Activated naive CD4-positive, alpha-beta T cell treated with anti-CD3 and anti-CD28 coated beads, Interleukin-2, amount 10 ng/mL, durations not matched to agents 7 days and 5 days (primary cell): ENCODE measurements at regions not wholly inside any gene's neighbourhood (a gene's known extent, or its start where the extent isn't known, plus 50 kb on each side); places are given as distances from the start of the nearest gene placed in this dataset.
"Not testable (repeated sequence)": the region's sequence is repeated elsewhere in the genome, so short reads cannot be mapped to it uniquely, and the experiment has no call there.

Experiments used
- CTCF ChIA-PET: fragments of 350-600 bp; sonication (Branson Sonifier 250); formaldehyde crosslinking; loops from one replicate; lab custom pipeline; 2021; ENCODE audit warnings: antibody characterized with exemption; lab: Charles Lee
- DNase-seq: peaks from one replicate; pipeline ENCODE4 v3.0.0-alpha.2; 2020
- H3K27ac Mint-ChIP-seq: one replicate; pipeline ENCODE4 v1.8.0; 2021; ENCODE audit warnings: mild to moderate bottlenecking, moderate library complexity, mixed read lengths
- H3K27me3 Mint-ChIP-seq: one replicate; pipeline ENCODE4 v1.8.0; 2021; ENCODE audit warnings: mild to moderate bottlenecking, mixed read lengths
- H3K36me3 Mint-ChIP-seq: one replicate; pipeline ENCODE4 v1.8.0; 2021; ENCODE audit warnings: mixed read lengths
- H3K4me1 Mint-ChIP-seq: one replicate; pipeline ENCODE4 v1.8.0; 2021; ENCODE audit warnings: mixed read lengths
- H3K4me3 Mint-ChIP-seq: one replicate; pipeline ENCODE4 v1.8.0; 2021; ENCODE audit warnings: mild to moderate bottlenecking, moderate library complexity, mixed read lengths
- H3K9me3 Mint-ChIP-seq: one replicate; pipeline ENCODE4 v1.8.0; 2021; ENCODE audit warnings: mixed read lengths

- Mint-ChIP-seq H3K27me3 (no peaks in the 10 kb centered on the region), H3K4me3 (no peak overlapping the region), H3K27ac (no peak overlapping the region), H3K36me3 (no peaks in the 10 kb centered on the region), H3K9me3 (no peaks in the 10 kb centered on the region), H3K4me1 (no peaks in the 10 kb centered on the region)
- DNase-seq = no peak
- CTCF ChIA-PET = no interaction called here
Observed at GRCh38 chr10:62473241-62473640, 99.1 kb downstream of the ZNF365 start.

DNA sequence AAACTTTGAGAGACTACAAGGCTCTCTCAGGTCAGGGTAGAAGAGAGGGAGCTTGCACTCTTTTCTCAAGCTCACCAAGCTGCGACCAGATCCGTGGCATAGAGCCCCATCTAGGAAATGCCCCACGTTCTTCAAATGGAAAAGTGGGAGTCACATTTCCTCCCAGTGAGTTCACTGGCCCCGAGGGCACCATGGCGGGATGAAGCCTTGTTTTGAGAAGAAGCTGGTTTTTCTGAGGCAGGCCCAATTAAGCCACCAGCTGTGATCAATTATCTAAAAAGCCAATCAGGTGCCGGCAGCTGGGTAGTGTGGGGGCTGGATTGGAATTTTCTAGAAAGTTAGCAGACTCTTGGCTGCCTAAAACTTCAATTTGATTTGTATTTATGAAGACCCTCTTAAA, 101.4 kb downstream of the ZNF365 start:
- no peaks in the 10 kb centered on the region for H3K9me3 Mint-ChIP-seq
- DNase-seq = no peak
- H3K4me1 Mint-ChIP-seq = no peaks in the 10 kb centered on the region
- H3K4me3 Mint-ChIP-seq = no peak overlapping the region
- H3K36me3 Mint-ChIP-seq = no peaks in the 10 kb centered on the region
- H3K27ac Mint-ChIP-seq = no peak overlapping the region
- CTCF ChIA-PET = no interaction called here
- H3K27me3 Mint-ChIP-seq = no peaks in the 10 kb centered on the region

- Mint-ChIP-seq H3K36me3 (no peaks in the 10 kb centered on the region), H3K27me3 (peaks cover 4% of the 10 kb centered on the region), H3K4me1 (no peaks in the 10 kb centered on the region)
Observed at GRCh38 chr10:62479523-62479922, 105.4 kb downstream of the ZNF365 start.

GRCh38 chr10:62480196-62480595, 106.0 kb downstream of the ZNF365 start:
- Mint-ChIP-seq H3K36me3 (no peaks in the 10 kb centered on the region), H3K27me3 (peaks cover 4% of the 10 kb centered on the region), H3K4me1 (no peaks in the 10 kb centered on the region), H3K4me3 (no peak overlapping the region), H3K9me3 (no peaks in the 10 kb centered on the region), H3K27ac (no peak overlapping the region)
- CTCF ChIA-PET = no interaction called here
- DNase-seq = no peak

More at GRCh38 chr10:62479523-62479922, 105.4 kb downstream of the ZNF365 start:
- no peak overlapping the region for H3K27ac Mint-ChIP-seq
- DNase-seq = no peak
- H3K9me3 Mint-ChIP-seq = no peaks in the 10 kb centered on the region
- no peak overlapping the region for H3K4me3 Mint-ChIP-seq
- CTCF ChIA-PET = no interaction called here

DNA sequence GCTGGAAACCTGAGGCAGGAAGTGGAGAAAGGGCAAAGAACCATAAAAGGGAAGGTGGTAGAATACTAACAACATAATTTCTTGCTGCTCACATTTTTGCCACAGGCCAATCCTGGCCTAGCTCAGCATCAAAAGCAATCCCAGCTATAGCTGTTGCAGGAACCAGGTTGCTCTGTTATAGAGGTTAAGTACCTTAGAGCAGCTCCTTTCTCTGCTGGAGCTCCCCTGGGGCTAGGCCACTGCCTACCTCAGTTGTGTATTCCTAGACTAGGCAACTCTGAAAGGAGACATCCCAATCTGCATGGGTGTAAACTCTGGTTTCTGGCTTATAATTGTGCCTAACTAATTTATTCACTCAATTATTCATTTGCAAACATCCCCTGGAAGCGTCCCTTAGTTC, 108.4 kb downstream of the ZNF365 start:
- Mint-ChIP-seq H3K36me3 (no peaks in the 10 kb centered on the region), H3K4me1 (no peaks in the 10 kb centered on the region), H3K4me3 (no peak overlapping the region), H3K27me3 (peaks cover 4% of the 10 kb centered on the region), H3K9me3 (no peaks in the 10 kb centered on the region), H3K27ac (no peak overlapping the region)
- DNase-seq = no peak
- CTCF ChIA-PET = no interaction called here

GRCh38 chr10:62491597-62491996, 117.4 kb downstream of the ZNF365 start:
- H3K27me3 Mint-ChIP-seq = peaks cover 6% of the 10 kb centered on the region
- no peaks in the 10 kb centered on the region for H3K4me1 Mint-ChIP-seq
- H3K9me3 Mint-ChIP-seq = no peaks in the 10 kb centered on the region
- no peak overlapping the region for H3K27ac Mint-ChIP-seq
- H3K4me3 Mint-ChIP-seq = no peak overlapping the region
- no peaks in the 10 kb centered on the region for H3K36me3 Mint-ChIP-seq
- no peak for DNase-seq
- CTCF ChIA-PET = interaction anchor here (0.7 to 1.4 kb wide), 10 partner anchors 11 to 670 kb away, joined by 3 to 7 read pairs (median 3); no protein-coding TSS in a partner anchor

GRCh38 chr10:62492012-62492869, 118.1 kb downstream of the ZNF365 start:
- no peak for DNase-seq
- no peaks in the 10 kb centered on the region for H3K9me3 Mint-ChIP-seq

GRCh38 chr10:62492870-62493180, 118.7 kb downstream of the ZNF365 start:
- DNase-seq = no peak
- no peaks in the 10 kb centered on the region for H3K9me3 Mint-ChIP-seq
- no peak overlapping the region for H3K4me3 Mint-ChIP-seq
- CTCF ChIA-PET = interaction anchor here (1.1 to 1.4 kb wide), 2 partner anchors 117 to 666 kb away, joined by 3 to 7 read pairs; no protein-coding TSS in a partner anchor
- H3K27me3 Mint-ChIP-seq = peaks cover 6% of the 10 kb centered on the region
- no peaks in the 10 kb centered on the region for H3K4me1 Mint-ChIP-seq
- no peaks in the 10 kb centered on the region for H3K36me3 Mint-ChIP-seq
- H3K27ac Mint-ChIP-seq = no peak overlapping the region

More at GRCh38 chr10:62492012-62492869, 118.1 kb downstream of the ZNF365 start:
- CTCF ChIA-PET = interaction anchor here (0.7 to 1.4 kb wide), 10 partner anchors 10 to 669 kb away, joined by 3 to 7 read pairs (median 3); no protein-coding TSS in a partner anchor
- no peaks in the 10 kb centered on the region for H3K36me3 Mint-ChIP-seq
- no peaks in the 10 kb centered on the region for H3K4me1 Mint-ChIP-seq
- no peak overlapping the region for H3K27ac Mint-ChIP-seq
- H3K27me3 Mint-ChIP-seq = peaks cover 6% of the 10 kb centered on the region
- no peak overlapping the region for H3K4me3 Mint-ChIP-seq

GRCh38 chr10:62496925-62497324, 122.8 kb downstream of the ZNF365 start:
- H3K4me1 Mint-ChIP-seq = no peaks in the 10 kb centered on the region
- no peak overlapping the region for H3K4me3 Mint-ChIP-seq
- CTCF ChIA-PET = no interaction called here
- peaks cover 16% of the 10 kb centered on the region for H3K27me3 Mint-ChIP-seq
- DNase-seq = no peak
- H3K36me3 Mint-ChIP-seq = no peaks in the 10 kb centered on the region
- no peaks in the 10 kb centered on the region for H3K9me3 Mint-ChIP-seq
- no peak overlapping the region for H3K27ac Mint-ChIP-seq

- Mint-ChIP-seq H3K4me1 (no peaks in the 10 kb centered on the region), H3K4me3 (no peak overlapping the region), H3K27me3 (peaks cover 10% of the 10 kb centered on the region), H3K36me3 (no peaks in the 10 kb centered on the region), H3K9me3 (no peaks in the 10 kb centered on the region), H3K27ac (no peak overlapping the region)
- CTCF ChIA-PET = no interaction called here
- DNase-seq = no peak
Observed at GRCh38 chr10:62498271-62498670, 124.1 kb downstream of the ZNF365 start.

- H3K4me3 Mint-ChIP-seq = not testable (repeated sequence)
Observed at GRCh38 chr10:62500116-62500515, 125.9 kb downstream of the ZNF365 start.

DNA sequence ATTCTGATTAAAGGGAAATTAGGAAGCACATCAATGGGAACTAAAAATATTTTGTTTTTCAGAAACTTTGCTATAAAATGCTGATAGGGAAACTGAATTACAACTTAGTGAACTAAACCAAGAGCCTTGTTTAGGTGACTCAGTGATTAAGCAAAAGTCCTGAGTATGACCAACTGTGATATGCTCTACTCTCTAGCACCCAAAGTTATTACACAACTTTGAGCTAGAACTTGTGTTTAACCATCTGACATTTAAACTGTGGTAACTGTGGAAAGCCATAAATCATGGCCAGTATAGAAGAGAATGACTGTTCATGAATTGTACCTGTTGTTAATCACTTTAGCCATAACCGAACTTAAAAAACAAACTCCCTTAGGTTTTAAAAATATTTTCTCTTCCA, 127.4 kb downstream of the ZNF365 start:
- DNase-seq = no peak
- CTCF ChIA-PET = interaction anchor here (1.3 kb wide), 1 partner anchor 10 kb away, joined by 3 read pairs; no protein-coding TSS in a partner anchor
- Mint-ChIP-seq H3K4me3 (no peak overlapping the region), H3K9me3 (no peaks in the 10 kb centered on the region), H3K27me3 (peaks cover 14% of the 10 kb centered on the region), H3K36me3 (no peaks in the 10 kb centered on the region), H3K4me1 (no peaks in the 10 kb centered on the region), H3K27ac (no peak overlapping the region)

More at GRCh38 chr10:62500116-62500515, 125.9 kb downstream of the ZNF365 start:
- H3K27ac Mint-ChIP-seq, H3K9me3 Mint-ChIP-seq, H3K4me1 Mint-ChIP-seq, CTCF ChIA-PET, H3K36me3 Mint-ChIP-seq, H3K27me3 Mint-ChIP-seq, DNase-seq: not testable (repeated sequence)

GRCh38 chr10:62502995-62503613, 128.9 kb downstream of the ZNF365 start:
- H3K27ac Mint-ChIP-seq = no peak overlapping the region
- CTCF ChIA-PET = no interaction called here
- H3K27me3 Mint-ChIP-seq = peaks cover 15% of the 10 kb centered on the region
- no peaks in the 10 kb centered on the region for H3K9me3 Mint-ChIP-seq
- H3K4me3 Mint-ChIP-seq = no peak overlapping the region
- no peak for DNase-seq
- no peaks in the 10 kb centered on the region for H3K4me1 Mint-ChIP-seq
- no peaks in the 10 kb centered on the region for H3K36me3 Mint-ChIP-seq

- peaks cover 15% of the 10 kb centered on the region for H3K27me3 Mint-ChIP-seq
- H3K36me3 Mint-ChIP-seq = no peaks in the 10 kb centered on the region
- H3K4me3 Mint-ChIP-seq = no peak overlapping the region
- CTCF ChIA-PET = interaction anchor here (0.7 kb wide), 1 partner anchor 105 kb away, joined by 4 read pairs; no protein-coding TSS in a partner anchor
- DNase-seq = no peak
- no peak overlapping the region for H3K27ac Mint-ChIP-seq
- no peaks in the 10 kb centered on the region for H3K4me1 Mint-ChIP-seq
- H3K9me3 Mint-ChIP-seq = no peaks in the 10 kb centered on the region
Observed at GRCh38 chr10:62503872-62504271, 129.7 kb downstream of the ZNF365 start.

DNA sequence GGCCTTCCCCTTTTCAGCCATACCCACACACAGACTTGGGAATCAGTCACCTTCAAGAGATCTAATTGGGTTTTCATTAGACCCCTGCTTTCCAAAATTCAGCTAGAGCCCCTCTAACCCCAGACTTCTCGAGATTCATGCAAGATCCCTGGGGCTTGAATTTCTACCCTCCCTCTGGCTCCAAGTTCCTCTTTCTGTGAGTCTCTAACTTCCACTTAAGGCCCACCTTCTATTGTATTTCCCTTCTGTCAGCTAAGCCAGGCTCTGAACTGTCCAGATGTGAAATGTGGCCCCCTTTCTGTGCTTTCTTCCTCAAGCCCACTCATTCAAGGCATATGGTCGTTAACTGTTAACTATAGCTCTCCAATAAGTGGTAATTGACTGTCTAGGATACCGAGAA, 132.2 kb downstream of the ZNF365 start:
- CTCF ChIA-PET = no interaction called here
- Mint-ChIP-seq H3K4me1 (no peaks in the 10 kb centered on the region), H3K27me3 (peaks cover 18% of the 10 kb centered on the region), H3K9me3 (no peaks in the 10 kb centered on the region), H3K4me3 (no peak overlapping the region), H3K36me3 (no peaks in the 10 kb centered on the region), H3K27ac (no peak overlapping the region)
- no peak for DNase-seq
